H1 (cell line): ENCODE measurements at regions not wholly inside any gene's neighbourhood (a gene's known extent, or its start where the extent isn't known, plus 50 kb on each side); places are given as distances from the start of the nearest gene placed in this dataset.

Experiments
- CTCF ChIA-PET: fragments of 300-600 bp; sonication (Branson Sonifier 250); formaldehyde crosslinking; loops from one replicate; lab custom pipeline; 2021; ENCODE audit not compliant: partially characterized antibody; lab: Charles Lee
- POLR2A ChIA-PET: fragments of 300-600 bp; sonication (Branson Sonifier 250); formaldehyde crosslinking; loops from one replicate; lab custom pipeline; 2021; ENCODE audit warnings: inconsistent platforms; ENCODE audit not compliant: partially characterized antibody; lab: Charles Lee
- DNase-seq, 2 experiments: peaks; one replicate each; pipeline versions ENCODE4 v3.0.0 to v3.0.0-alpha.2; 2010 to 2022; ENCODE audit warnings: low spot score in 2 of 2, low read depth in 1 of 2, mixed read lengths in 1 of 2
- FAIRE-seq: peaks from 2 replicates; lab custom pipeline; 2011; peaks lifted over from hg19 to GRCh38; lab: Jason Lieb, UNC
- H2AFZ ChIP-seq: 2 replicates; pipeline ENCODE4 v1.8.1; 2012; ENCODE audit warnings: low read length, inconsistent platforms
- H2AK5ac ChIP-seq: 2 replicates; pipeline ENCODE4 v1.6.1; 2013; ENCODE audit warnings: low read depth, low read length
- H2BK120ac ChIP-seq: replicated peaks from 2 replicates; pipeline ENCODE3; 2013; ENCODE audit warnings: low read depth, low read length, inconsistent platforms
- H2BK12ac ChIP-seq: 2 replicates; pipeline ENCODE4 v1.6.1; 2013; ENCODE audit warnings: low read depth, low read length
- H2BK15ac ChIP-seq: 2 replicates; pipeline ENCODE4 v1.6.1; 2013; ENCODE audit warnings: low read length
- H2BK20ac ChIP-seq: 2 replicates; pipeline ENCODE4 v1.6.1; 2013; ENCODE audit warnings: low read length
- H2BK5ac ChIP-seq: 2 replicates; pipeline ENCODE4 v1.6.1; 2013; ENCODE audit warnings: low read depth, low read length
- H3K14ac ChIP-seq: 2 replicates; pipeline ENCODE4 v1.6.1; 2013; ENCODE audit warnings: inconsistent platforms; ENCODE audit not compliant: insufficient read length
- H3K18ac ChIP-seq: 2 replicates; pipeline ENCODE4 v1.6.1; 2013; ENCODE audit warnings: low read length; ENCODE audit errors: extremely low read depth
- H3K23ac ChIP-seq: 2 replicates; pipeline ENCODE4 v1.6.1; 2013; ENCODE audit warnings: inconsistent platforms; ENCODE audit not compliant: insufficient read length
- H3K23me2 ChIP-seq: 2 replicates; pipeline ENCODE4 v1.6.1; 2013; ENCODE audit warnings: low read depth, low read length
- H3K27ac ChIP-seq: 2 replicates; pipeline ENCODE4 v1.6.1; 2011; ENCODE audit warnings: low read depth, low read length, inconsistent platforms
- H3K27me3 ChIP-seq, 4 experiments: replicated peaks in 1 of 4; 1 replicate in 1 of 4; 2 replicates in 3 of 4; pipeline versions ENCODE4 v1.6.1 to v1.8.1; 2011 to 2013; ENCODE audit warnings: low read length in 3 of 4, mild to moderate bottlenecking in 3 of 4, inconsistent platforms in 2 of 4, mixed read lengths in 2 of 4, moderate library complexity in 1 of 4; ENCODE audit not compliant: control insufficient read depth in 3 of 4, insufficient read depth in 3 of 4; ENCODE audit errors: extremely low read depth in 1 of 4
- H3K36me3 ChIP-seq, 4 experiments: 2 replicates each; pipeline versions ENCODE4 v1.6.1 to v1.8.1; 2011 to 2013; ENCODE audit warnings: mild to moderate bottlenecking in 4 of 4, low read length in 3 of 4, moderate library complexity in 2 of 4, control low read depth in 1 of 4, inconsistent platforms in 1 of 4; ENCODE audit not compliant: insufficient read depth in 4 of 4, control insufficient read depth in 2 of 4
- H3K4ac ChIP-seq: replicated peaks from 2 replicates; pipeline ENCODE3; 2013; ENCODE audit warnings: low read length, low read depth, mixed read lengths, inconsistent platforms; ENCODE audit not compliant: insufficient read length
- H3K4me1 ChIP-seq, 4 experiments: replicated peaks in 1 of 4; 1 replicate in 1 of 4; 2 replicates in 3 of 4; pipeline versions ENCODE4 v1.6.1 to v1.8.1; 2011 to 2013; ENCODE audit warnings: low read length in 3 of 4, inconsistent platforms in 2 of 4, mixed read lengths in 1 of 4; ENCODE audit not compliant: insufficient read depth in 4 of 4, control insufficient read depth in 3 of 4
- H3K4me2 ChIP-seq, 2 experiments: 2 replicates each; pipeline versions ENCODE4 v1.6.1 to v1.8.1; 2011 to 2013; ENCODE audit warnings: low read depth in 2 of 2, low read length in 2 of 2, control low read depth in 1 of 2, inconsistent platforms in 1 of 2, mild to moderate bottlenecking in 1 of 2; ENCODE audit not compliant: insufficient read depth in 1 of 2
- H3K4me3 ChIP-seq, 4 experiments: fragments of 200-600, 300-600 bp in 1 of 4; sonication (generic), shearing (Covaris generic), sonication (Bioruptor Twin) in 1 of 4; 2 replicates each; pipeline versions ENCODE4 v1.5.1 to v1.8.1; 2011 to 2016; ENCODE audit warnings: low read length in 4 of 4, low read depth in 3 of 4, control low read depth in 2 of 4, inconsistent platforms in 2 of 4, mild to moderate bottlenecking in 2 of 4, mixed read lengths in 1 of 4, moderate library complexity in 1 of 4; ENCODE audit not compliant: insufficient read depth in 2 of 4; ENCODE audit errors: extremely low read depth in 1 of 4
- H3K56ac ChIP-seq: replicated peaks from 2 replicates; pipeline ENCODE3; 2013; ENCODE audit warnings: low read depth, mild to moderate bottlenecking, mixed read lengths, low read length, inconsistent platforms; ENCODE audit not compliant: insufficient read length
- H3K79me1 ChIP-seq: 2 replicates; pipeline ENCODE4 v1.6.1; 2013; ENCODE audit warnings: low read depth, low read length, control low read depth
- H3K79me2 ChIP-seq, 2 experiments: 2 replicates each; pipeline versions ENCODE4 v1.6.1 to v1.8.1; 2012 to 2013; ENCODE audit warnings: low read length in 2 of 2, mild to moderate bottlenecking in 2 of 2, inconsistent platforms in 1 of 2; ENCODE audit not compliant: insufficient read depth in 2 of 2, control insufficient read depth in 1 of 2
- H3K9ac ChIP-seq, 4 experiments: replicated peaks in 1 of 4; 1 replicate in 1 of 4; 2 replicates in 3 of 4; pipeline versions ENCODE4 v1.6.1 to v1.8.1; 2011 to 2013; ENCODE audit warnings: low read depth in 3 of 4, low read length in 3 of 4, control low read depth in 2 of 4, mild to moderate bottlenecking in 2 of 4, moderate library complexity in 2 of 4, inconsistent platforms in 1 of 4; ENCODE audit errors: extremely low read depth in 1 of 4
- H3K9me3 ChIP-seq, 2 experiments: 2 replicates each; pipeline versions ENCODE4 v1.6.1 to v1.8.1; 2012 to 2013; ENCODE audit warnings: mild to moderate bottlenecking in 2 of 2, moderate library complexity in 2 of 2, control low read depth in 1 of 2, inconsistent platforms in 1 of 2, low read depth in 1 of 2, low read length in 1 of 2, mixed read lengths in 1 of 2; ENCODE audit not compliant: insufficient read depth in 2 of 2
- H4K20me1 ChIP-seq, 2 experiments: replicated peaks in 1 of 2; 2 replicates each; pipeline versions ENCODE3 to v1.8.1; 2011 to 2013; ENCODE audit warnings: inconsistent platforms in 2 of 2, low read length in 2 of 2, mild to moderate bottlenecking in 1 of 2; ENCODE audit not compliant: insufficient read depth in 2 of 2, control insufficient read depth in 1 of 2
- H4K5ac ChIP-seq: 2 replicates; pipeline ENCODE4 v1.6.1; 2013; ENCODE audit warnings: low read length, low read depth, mixed read lengths, inconsistent platforms; ENCODE audit not compliant: insufficient read length
- H4K8ac ChIP-seq: 2 replicates; pipeline ENCODE4 v1.8.0; 2013; ENCODE audit warnings: mild to moderate bottlenecking, moderate library complexity, low read length, inconsistent platforms; ENCODE audit not compliant: insufficient read depth; ENCODE audit errors: extremely low read depth
- H4K91ac ChIP-seq: replicated peaks from 2 replicates; pipeline ENCODE3; 2013; ENCODE audit warnings: low read length, mixed read lengths, inconsistent platforms; ENCODE audit not compliant: insufficient read length
- ASH2L ChIP-seq: fragments of 200-600, 300-600 bp; sonication (generic); IDR thresholded peaks from one replicate; pipeline ENCODE4 v1.7.1; 2017; ENCODE audit warnings: low read length
- BCL11A ChIP-seq, 2 experiments: IDR thresholded peaks; one replicate each; pipeline ENCODE4 v1.6.1; 2011; ENCODE audit warnings: low read depth in 2 of 2, low read length in 2 of 2, mild to moderate bottlenecking in 2 of 2
- CBX8 ChIP-seq: fragments of 300-800, 300-1000 bp; sonication (generic); IDR thresholded peaks from 2 replicates; pipeline ENCODE4 v1.7.1; 2016; ENCODE audit warnings: low read depth, low read length, borderline replicate concordance
- CHD1 ChIP-seq: IDR thresholded peaks from 2 replicates; pipeline ENCODE4 v1.6.1; 2012; ENCODE audit warnings: low read depth, low read length, improper control_type of control experiment
- EP300 ChIP-seq, 2 experiments: IDR thresholded peaks; 1 replicate in 1 of 2; 2 replicates in 1 of 2; pipeline ENCODE4 v1.6.1; 2011 to 2012; ENCODE audit warnings: low read depth in 2 of 2, low read length in 2 of 2, mild to moderate bottlenecking in 2 of 2, borderline replicate concordance in 1 of 2, inconsistent platforms in 1 of 2, moderate library complexity in 1 of 2
- WGBS, 2 experiments: shearing (Covaris generic) in 1 of 2; methylation state at CpG; one replicate each; pipeline versions ENCODE4 v1.1.6 to v1.1.7; 2013 to 2015; ENCODE audit warnings: low lambda C conversion rate in 2 of 2, mixed read lengths in 2 of 2, inconsistent platforms in 1 of 2, low coverage in 1 of 2, missing lambda C conversion rate in 1 of 2; ENCODE audit not compliant: insufficient replicate concordance in 2 of 2, insufficient coverage in 1 of 2, insufficient read length in 1 of 2; ENCODE audit errors: extremely low coverage in 1 of 2, missing lambda C conversion rate in 1 of 2; 5-methylcytosine and 5-hydroxymethylcytosine counted together
- TF ChIP-seq, protein P1 (sequence below): IDR thresholded peaks from 2 replicates; pipeline ENCODE4 v1.6.1; 2011; ENCODE audit warnings: low read depth, mild to moderate bottlenecking, low read length; ENCODE audit not compliant: insufficient read depth

DNA sequence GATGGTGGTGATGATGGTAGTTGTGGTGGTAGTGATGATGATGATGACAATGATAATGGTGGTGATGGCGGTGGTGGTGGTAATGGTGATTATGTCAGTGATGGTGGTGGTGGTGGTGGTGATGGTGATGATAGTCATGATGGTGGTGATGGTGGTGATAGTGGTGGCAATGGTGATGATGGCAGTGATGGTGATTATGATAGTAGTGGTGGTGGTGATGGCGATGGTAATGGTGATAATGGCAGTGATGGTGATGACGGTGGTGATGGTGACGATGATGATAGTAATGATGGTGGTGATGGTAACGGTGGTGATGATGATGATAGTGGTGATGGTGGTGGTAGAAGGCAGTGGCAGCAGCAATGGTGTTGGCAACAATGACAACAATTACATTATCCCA, 55.3 kb downstream of the RBFOX3 start:
- Histone ChIP-seq H4K91ac (no peak overlapping the region), H3K4me1 (no peaks in the 10 kb centered on the region), H4K5ac (no peak overlapping the region), H2AFZ (no peak overlapping the region), H3K23ac (no peak overlapping the region), H3K4ac (no peak overlapping the region), H3K4me3 (no peak overlapping the region), H3K79me2 (no peaks in the 10 kb centered on the region), H3K27me3 (no peaks in the 10 kb centered on the region; a peak in 1 of 7 replicates), H4K8ac (no peak overlapping the region), H2BK20ac (no peak overlapping the region), H2BK120ac (no peak overlapping the region), H3K79me1 (no peaks in the 10 kb centered on the region), H3K56ac (peak overlapping the region; percentile 99), H3K14ac (no peak overlapping the region), H2BK5ac (no peak overlapping the region), H3K23me2 (peaks cover 18% of the 10 kb centered on the region; the same call in 1 of the 2 replicates), H2BK15ac (no peak overlapping the region), H2AK5ac (no peak overlapping the region), H4K20me1 (peaks cover 0 to 4% of the 10 kb centered on the region in 2 experiments), H2BK12ac (no peak overlapping the region), H3K9ac (no peak overlapping the region), H3K4me2 (no peak overlapping the region), H3K27ac (no peak overlapping the region), H3K9me3 (no peaks in the 10 kb centered on the region; a peak in 1 of 4 replicates), H3K36me3 (no peaks in the 10 kb centered on the region), H3K18ac (no peak overlapping the region)
- 80% methylated on average over 5 of the region's 5 CpGs; no CpG with 5 or more reads in 1 of the 2 experiments for WGBS, 2 experiments
- DNase-seq (no peak), FAIRE-seq (no peak)
- POLR2A ChIA-PET = no interaction called here
- TF ChIP-seq CHD1 (no peak), ASH2L (no peak), CBX8 (no peak), BCL11A (IDR thresholded peaks at IDR 0.05; ENCODE audit: low read depth in 2 of 2, low read length in 2 of 2) (no peak), EP300 (IDR thresholded peaks at IDR 0.05; ENCODE audit: borderline replicate concordance in 1 of 2, low read depth in 2 of 2, low read length in 2 of 2) (no peak)
- TF ChIP-seq, protein P1, sequence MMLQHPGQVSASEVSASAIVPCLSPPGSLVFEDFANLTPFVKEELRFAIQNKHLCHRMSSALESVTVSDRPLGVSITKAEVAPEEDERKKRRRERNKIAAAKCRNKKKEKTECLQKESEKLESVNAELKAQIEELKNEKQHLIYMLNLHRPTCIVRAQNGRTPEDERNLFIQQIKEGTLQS = no peak
- CTCF ChIA-PET = no interaction called here
